D341Med (cell line): ENCODE measurements at regions not wholly inside any gene's neighbourhood (a gene's known extent, or its start where the extent isn't known, plus 50 kb on each side); places are given as distances from the start of the nearest gene placed in this dataset.

ENCODE experiments used
- DNase-seq: peaks from one replicate; pipeline ENCODE4 v3.0.0; 2012; ENCODE audit warnings: low spot score

GRCh38 chr13:107117327-107118012 lies 549.5 kb upstream of the ARGLU1 start:
- DNase-seq, result no peak

DNA sequence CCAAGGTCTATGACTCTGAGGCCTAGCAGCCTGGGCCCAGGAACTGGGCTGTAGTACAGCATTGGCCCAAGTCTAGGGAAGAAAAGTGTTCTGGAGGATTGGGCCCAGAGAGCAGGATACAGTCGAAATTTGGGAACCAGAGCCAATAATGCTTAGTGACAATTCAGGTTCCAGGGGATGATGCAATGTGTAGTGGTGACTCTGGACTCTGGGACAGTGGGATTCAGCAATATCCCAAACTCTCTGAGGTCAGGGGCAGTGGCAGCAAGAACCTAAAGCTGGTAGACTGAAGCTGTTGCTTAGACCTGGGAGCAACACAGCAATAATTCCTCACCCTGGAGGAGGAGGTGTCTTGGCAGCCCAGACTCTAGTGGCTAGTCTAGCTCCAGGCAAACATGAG lies 545.5 kb upstream of the ARGLU1 start:
- DNase-seq, result no peak

DNA sequence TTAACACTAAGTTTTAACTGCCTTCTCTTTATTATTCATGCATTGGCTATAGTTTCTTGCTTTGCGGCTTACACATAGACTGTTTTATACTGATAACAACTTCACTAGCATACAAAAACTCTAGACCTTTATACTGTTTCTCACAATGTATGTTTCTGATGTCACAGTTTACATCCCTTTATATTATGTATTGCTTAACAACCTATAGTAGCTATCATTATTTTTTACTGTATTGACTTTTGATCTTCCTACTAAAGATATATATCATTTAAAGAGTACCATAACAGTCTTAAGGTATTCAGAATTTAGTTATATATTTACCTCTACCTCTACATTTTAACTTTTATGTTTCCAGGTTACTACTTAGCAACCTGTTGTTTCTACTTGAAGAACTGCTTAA lies 543.3 kb upstream of the ARGLU1 start:
- no peak for DNase-seq

DNA sequence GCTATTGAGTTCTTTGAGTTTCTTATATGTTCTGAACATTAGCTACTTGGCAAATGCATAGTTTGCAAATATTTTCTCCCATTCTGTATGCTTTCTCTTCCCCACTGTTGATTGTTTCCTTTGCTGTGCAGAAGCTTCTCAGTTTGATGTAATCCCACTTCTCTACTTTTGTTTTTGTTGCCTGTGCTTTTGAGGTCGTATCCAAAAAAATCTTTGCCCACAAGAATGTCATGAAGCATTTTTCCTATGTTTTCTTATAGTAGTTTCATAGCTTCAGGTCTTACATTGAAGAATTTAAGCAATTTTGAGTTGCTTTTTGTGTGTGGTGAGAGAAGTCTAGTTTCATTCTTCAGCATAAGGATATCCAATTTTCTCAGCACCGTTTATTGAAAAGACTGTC lies 536.7 kb upstream of the ARGLU1 start:
- DNase-seq, result no peak

DNA sequence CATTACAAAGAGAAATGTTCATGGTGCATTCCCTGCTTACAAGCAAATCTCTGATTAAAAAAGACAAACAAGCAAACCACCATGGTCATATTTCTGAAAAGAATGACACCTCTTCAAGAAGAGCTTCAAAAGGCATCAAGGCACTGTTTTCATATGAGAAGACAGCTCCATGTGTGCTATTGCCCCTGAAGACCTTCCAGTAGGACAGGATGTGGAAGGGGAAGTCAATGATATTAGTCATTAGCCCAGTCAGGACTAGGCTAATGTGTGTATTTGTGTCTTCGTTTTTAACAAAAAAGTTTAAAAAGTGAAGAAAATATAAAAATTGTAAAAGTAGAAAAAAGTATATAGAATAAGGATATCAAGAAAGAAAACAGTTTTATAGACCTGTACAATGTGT lies 534.7 kb upstream of the ARGLU1 start:
- DNase-seq, result no peak

DNA sequence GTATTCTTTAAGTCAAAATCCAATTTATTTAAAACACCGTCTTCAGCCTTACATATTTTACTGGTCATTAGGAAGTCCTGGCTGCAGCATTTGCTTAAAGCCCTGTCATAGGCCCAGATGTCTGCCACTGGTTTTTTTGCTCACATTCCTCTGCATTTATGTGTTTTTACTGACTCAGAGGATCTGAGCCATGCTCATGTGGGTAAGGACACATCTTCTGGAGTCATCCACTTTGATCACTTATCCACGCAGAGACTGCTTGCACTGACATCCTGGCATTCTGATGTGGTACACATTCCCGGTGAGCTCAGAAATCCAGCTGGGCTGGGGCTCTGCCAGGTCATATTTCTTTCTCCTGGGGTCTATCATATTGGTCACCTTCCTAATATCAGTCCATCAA lies 531.7 kb upstream of the ARGLU1 start:
- DNase-seq, result no peak

GRCh38 chr13:107097916-107098315 lies 530.0 kb upstream of the ARGLU1 start:
- DNase-seq, result no peak

DNA sequence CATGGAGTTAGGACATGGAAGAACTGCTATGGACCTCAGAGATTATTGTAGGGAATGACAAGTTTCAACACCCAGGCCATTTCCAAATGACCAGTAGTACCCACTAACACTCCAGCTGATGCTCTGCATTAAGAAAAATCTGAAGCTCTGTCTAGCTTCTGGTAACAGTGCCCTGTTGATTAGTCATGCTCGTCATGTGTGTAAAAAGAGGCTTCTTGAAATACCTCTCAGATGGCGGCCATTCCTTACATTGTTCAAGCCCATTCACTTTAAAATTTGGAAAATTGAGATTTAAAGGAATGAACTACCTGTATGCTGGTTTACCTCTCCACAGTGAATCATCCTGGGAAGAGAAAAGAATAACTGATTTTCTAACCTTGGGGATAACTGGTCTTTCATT lies 527.9 kb upstream of the ARGLU1 start:
- DNase-seq, result no peak

DNA sequence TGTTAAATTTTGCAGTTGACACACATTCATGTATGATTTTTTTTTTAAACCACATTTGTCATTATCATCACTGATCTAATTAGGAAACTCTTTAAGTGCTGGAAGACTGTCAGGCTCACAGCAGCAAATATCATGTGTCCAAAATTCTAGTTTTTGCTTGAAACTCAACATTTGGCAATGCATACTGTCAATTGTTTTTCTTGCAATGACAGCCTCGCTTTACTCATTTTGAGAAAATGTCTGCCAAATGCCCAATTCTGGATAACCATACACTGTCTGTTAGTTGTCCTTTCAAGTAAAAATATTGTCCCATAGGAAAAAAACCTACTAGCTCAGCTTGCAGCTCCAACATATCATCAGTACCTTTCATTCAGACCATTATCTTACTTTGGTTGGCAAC lies 523.9 kb upstream of the ARGLU1 start:
- no peak for DNase-seq

DNA sequence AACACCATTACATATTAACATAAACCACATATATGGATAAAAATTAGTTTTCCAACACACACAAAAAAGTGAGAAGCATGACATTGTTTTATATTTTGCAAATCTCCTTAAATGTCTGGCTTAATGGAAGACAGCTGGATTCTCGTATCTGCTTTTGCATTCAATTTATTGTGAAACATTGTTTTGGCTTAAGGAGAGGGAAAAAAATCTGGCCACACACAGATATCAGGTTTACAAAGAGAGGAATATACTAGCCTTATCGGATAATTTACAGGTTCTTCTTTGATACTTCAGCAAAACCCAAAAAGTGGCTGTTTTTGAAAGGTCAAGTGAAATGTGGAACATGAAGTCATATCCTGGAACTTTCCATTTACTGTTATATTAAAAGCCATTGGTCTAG lies 523.5 kb upstream of the ARGLU1 start:
- no peak for DNase-seq

- no peak for DNase-seq
These were observed 520.1 kb upstream of the ARGLU1 start for GRCh38 chr13:107088061-107088460.

DNA sequence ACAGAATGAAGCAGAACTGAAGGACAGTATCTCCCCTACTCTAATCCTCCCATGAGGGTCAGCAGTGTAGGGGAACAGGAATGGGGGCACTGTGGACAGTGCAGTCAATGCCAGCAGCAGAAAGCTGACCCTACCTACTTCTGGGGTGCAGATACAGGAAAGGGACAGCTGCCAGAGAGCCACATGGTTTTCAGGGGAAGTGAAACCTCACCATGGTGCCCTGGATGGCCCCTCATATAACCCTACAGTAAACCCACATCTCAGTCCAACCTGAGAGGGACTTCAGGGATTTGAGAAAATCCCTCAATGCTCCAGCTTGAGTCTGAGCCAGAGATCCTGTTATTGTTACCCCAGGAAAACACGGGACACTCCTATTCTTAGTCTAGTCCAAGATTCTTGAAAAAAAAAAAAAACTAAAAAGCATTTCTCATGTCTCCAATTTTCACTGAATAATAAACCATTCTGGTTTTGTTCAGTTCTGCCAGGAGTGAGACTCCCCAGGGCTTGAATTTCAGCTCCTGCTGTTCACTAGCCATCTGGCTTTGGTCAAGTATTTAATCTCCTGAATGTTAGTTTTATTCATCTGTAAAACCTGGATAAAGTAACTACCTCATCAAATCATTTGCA lies 511.6 kb upstream of the ARGLU1 start:
- no peak for DNase-seq

DNA sequence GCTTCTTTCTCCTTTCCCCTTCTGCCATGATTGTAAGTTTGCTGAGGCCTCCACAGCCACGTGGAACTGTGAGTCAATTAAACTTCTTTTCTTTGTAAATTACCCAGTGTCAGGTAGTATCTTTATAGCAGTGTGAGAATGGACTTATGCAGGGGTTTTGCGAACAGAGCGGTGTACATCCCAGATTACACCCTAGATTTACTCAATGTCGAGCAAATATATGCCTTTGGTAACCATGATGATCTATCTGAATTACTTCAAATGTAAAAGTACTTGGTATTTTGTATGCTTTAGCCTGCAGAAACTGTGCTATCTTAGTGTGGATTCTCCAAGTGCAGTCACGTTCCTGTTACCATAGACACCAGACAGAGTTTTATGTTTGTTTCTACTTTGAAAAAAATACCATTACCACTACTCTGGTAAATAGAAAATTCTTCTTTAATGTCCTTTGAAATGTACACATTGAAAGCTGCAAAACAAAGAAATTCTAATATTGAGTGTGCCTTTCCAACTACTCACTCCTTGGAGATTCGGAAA lies 510.4 kb upstream of the ARGLU1 start:
- DNase-seq, result no peak

- no peak for DNase-seq
These were observed 508.9 kb upstream of the ARGLU1 start for GRCh38 chr13:107076801-107077200.

- no peak for DNase-seq
These were observed 507.6 kb upstream of the ARGLU1 start for GRCh38 chr13:107075576-107075975.

- no peak for DNase-seq
These were observed 502.9 kb upstream of the ARGLU1 start for GRCh38 chr13:107070792-107071191.

GRCh38 chr13:107069108-107069776 lies 501.3 kb upstream of the ARGLU1 start:
- no peak for DNase-seq

DNA sequence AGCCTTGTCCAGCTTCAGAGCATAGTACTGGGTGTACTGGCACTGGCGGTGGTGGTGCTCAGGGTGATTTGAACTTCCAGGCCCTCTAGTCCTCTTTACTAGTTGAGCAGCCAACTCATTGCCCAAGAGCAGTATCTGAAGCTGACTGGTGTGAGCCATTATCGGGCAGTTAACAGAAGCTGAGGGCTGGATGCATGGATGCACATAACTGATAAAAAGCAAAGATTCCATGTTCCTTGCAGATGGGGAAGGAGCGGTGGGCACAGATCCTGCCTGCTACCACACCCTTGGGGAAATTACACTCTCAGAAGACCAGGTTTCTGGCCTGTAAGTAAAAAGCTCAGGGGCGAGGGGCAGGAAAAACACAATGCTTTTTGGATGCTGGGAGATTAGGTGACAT lies 499.4 kb upstream of the ARGLU1 start:
- no peak for DNase-seq

GRCh38 chr13:107066355-107066754 lies 498.4 kb upstream of the ARGLU1 start:
- no peak for DNase-seq

DNA sequence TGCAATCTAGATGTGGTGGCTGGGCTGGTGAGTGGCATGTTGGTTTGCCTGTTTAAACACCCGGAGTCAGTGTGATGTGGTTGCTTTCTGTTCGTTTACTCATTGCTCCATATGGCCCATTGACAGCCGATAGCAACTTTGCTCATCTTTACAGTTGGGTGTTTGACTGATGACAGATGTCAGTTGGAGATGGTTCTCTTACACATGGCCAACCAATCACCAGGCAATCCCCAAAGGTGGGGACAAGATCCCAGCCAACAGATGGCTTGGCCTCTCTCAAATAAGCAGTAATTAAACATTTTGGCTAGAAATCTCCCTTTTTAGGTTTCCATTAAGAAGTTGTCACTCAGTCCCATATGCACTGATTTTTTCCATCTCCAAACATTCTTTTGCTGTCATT lies 497.1 kb upstream of the ARGLU1 start:
- no peak for DNase-seq

DNA sequence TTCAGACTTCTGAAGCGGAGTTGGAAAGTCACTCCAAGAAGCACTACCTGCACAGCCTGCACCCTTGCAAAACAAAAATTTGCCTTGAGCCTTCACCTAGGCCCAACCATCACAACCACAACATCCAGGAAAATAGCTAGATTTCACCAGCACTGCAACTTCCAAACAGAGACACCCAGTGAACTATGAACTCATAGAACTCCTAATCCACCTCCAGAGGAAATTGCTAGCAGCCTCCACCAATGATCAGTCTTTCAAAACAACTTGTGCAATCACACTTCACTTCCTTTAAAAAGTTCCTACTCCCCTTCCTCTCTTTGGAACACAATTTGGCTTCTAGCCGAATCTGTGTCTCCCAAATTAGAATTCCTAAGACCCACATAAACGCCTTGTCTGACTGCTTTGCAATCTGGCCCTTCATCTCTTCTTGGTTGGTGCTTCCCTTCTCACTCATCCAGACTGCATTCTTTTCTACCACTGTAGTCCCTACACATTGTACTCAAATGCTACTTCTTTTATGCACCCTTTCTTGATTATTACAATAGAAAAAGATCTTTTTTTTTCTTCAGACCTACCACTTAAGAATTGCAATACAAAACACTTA lies 489.2 kb upstream of the ARGLU1 start:
- no peak for DNase-seq

- DNase-seq, result no peak
These were observed 475.4 kb upstream of the ARGLU1 start for GRCh38 chr13:107043021-107043956.
